DND-41 (cell line): ENCODE measurements at regions not wholly inside any gene's neighbourhood (a gene's known extent, or its start where the extent isn't known, plus 50 kb on each side); places are given as distances from the start of the nearest gene placed in this dataset.

Experiments used
- EZH2 ChIP-seq: IDR thresholded peaks from 3 replicates; pipeline ENCODE4 v1.6.1; 2012; ENCODE audit warnings: borderline replicate concordance, low read depth, mild to moderate bottlenecking, moderate library complexity, low read length, inconsistent platforms; ENCODE audit not compliant: severe bottlenecking
- TF ChIP-seq, protein P1 (sequence below): IDR thresholded peaks from 2 replicates; pipeline ENCODE4 v1.5.1; 2012; ENCODE audit warnings: borderline replicate concordance, low read length, moderate library complexity, mild to moderate bottlenecking; ENCODE audit not compliant: poor library complexity, severe bottlenecking; ENCODE audit errors: extremely low read depth

DNA sequence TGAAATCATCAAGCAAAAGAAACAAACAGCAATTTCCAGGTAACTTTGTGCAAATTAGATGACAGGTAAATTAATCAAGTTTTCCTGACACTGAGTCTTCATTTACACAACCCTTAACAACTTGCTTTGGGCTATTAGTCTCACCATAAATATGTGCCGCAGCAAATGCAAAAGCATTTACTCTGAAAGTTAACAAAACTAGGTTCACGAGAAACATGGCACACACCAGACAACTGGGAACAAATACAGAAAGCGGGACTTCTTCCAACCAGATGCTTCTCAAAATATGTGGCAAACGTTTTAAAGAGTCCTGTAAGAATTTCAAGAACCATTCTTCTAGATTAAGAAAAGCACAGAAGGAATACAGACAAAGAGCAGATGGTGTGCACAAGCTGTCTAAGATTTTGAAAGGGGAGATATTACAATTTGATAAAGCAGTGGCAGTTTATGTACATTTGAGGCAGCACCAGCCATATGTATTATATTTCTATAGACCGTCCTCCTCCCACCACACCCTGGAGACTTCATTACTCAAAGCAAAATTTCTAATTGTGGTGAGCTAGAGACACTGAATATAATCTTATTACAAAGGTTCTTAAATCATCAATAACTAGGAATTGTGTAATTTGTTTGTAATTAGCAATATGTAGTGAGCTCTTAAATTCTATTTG, 192.5 kb upstream of the ADAMTS3 start:
- TF ChIP-seq, protein P1, sequence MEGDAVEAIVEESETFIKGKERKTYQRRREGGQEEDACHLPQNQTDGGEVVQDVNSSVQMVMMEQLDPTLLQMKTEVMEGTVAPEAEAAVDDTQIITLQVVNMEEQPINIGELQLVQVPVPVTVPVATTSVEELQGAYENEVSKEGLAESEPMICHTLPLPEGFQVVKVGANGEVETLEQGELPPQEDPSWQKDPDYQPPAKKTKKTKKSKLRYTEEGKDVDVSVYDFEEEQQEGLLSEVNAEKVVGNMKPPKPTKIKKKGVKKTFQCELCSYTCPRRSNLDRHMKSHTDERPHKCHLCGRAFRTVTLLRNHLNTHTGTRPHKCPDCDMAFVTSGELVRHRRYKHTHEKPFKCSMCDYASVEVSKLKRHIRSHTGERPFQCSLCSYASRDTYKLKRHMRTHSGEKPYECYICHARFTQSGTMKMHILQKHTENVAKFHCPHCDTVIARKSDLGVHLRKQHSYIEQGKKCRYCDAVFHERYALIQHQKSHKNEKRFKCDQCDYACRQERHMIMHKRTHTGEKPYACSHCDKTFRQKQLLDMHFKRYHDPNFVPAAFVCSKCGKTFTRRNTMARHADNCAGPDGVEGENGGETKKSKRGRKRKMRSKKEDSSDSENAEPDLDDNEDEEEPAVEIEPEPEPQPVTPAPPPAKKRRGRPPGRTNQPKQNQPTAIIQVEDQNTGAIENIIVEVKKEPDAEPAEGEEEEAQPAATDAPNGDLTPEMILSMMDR = no peak
- TF ChIP-seq EZH2 = no peak
